ENCODE measurements at regions not wholly inside any gene's neighbourhood (a gene's known extent, or its start where the extent isn't known, plus 50 kb on each side); places are given as distances from the start of the nearest gene placed in this dataset.
A peak's percentile ranks its signal among the peaks of the same experiment; 100 is the strongest.
"Not testable (repeated sequence)": the region's sequence is repeated elsewhere in the genome, so short reads cannot be mapped to it uniquely, and the experiment has no call there.

- DNase-seq = no peak
These were observed 268.3 kb upstream of the OR4E1 start for GRCh38 chr14:21941885-21942284.

- peak; percentile 29 for DNase-seq
These were observed 267.6 kb upstream of the OR4E1 start for GRCh38 chr14:21940887-21941856.

GRCh38 chr14:21939836-21940235 is 266.2 kb upstream of the OR4E1 start:
- DNase-seq = no peak

DNA sequence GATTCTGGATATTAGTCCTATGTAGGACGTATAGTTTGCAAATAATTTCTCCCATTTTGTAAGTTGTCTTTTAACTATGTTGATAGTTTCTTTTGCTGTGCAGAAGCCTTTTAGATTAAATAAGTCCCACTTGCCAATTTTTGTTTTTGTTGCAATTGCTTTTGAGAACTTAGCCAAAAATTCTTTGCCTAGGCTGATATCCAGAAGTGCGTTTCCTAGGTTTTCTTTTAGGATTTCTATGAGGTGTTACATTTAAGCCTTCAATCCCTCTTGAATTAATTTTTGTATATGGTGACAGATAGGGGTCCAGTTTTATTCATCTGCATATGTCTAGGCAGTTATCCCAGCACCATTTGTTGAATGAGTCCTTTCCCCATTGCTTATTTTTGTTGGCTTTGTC is 264.4 kb upstream of the OR4E1 start:
- DNase-seq = no peak

GRCh38 chr14:21933681-21934080 is 260.1 kb upstream of the OR4E1 start:
- DNase-seq = no peak

DNA sequence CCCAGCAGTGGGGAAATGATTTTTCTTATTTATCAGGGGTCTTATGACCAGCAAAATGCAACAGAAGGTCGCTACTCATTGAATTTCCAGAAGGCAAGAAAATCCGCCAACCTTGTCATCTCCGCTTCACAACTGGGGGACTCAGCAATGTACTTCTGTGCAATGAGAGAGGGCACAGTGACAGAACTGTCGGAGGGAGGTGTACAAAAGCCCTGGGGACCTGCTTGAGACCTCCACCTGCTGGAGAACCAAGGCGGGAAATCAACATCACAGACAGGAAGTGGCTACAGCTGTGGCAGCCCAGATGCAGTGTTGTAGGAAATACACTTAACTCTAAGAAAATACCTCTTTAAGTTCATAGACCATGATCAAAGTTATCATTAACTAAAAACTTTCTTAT is 250.9 kb upstream of the OR4E1 start:
- DNase-seq = peak; percentile 78

DNA sequence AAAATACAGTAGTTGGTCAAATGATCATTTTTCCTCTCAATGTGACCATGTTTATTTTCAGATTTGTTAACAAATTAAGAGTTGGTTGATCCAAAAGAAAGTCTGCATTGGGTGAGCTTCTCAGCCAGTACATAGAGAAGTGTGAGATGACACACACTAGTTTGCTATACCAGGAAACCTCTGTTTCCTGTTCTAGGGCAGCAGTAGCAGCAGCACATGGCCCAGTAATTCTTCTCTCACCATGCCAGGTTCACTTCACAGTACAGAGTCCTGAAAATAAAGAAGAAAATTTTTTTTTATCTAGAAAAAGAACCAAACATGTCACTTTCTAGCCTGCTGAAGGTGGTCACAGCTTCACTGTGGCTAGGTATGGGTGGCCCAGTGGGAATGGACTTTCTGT is 250.2 kb upstream of the OR4E1 start:
- DNase-seq = peak; percentile 67

DNA sequence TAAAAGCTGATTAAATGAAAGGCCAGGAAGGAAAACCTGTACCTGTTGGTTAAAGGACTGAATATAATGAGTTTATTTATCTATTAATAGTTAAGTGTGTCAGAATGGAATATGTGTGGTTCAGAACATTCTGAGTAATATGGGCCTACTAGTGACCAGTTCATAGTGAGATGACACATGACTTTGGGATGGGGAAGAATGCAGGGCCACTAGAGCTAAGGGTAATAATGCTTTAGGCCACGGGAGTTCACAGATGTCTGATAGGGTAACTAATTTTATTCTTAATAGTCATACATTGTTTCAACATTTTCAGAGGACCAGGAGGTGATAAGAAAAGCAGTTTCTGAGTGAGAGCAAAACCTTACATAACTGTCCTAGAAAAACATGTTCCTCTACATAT is 247.8 kb upstream of the OR4E1 start:
- no peak for DNase-seq

DNA sequence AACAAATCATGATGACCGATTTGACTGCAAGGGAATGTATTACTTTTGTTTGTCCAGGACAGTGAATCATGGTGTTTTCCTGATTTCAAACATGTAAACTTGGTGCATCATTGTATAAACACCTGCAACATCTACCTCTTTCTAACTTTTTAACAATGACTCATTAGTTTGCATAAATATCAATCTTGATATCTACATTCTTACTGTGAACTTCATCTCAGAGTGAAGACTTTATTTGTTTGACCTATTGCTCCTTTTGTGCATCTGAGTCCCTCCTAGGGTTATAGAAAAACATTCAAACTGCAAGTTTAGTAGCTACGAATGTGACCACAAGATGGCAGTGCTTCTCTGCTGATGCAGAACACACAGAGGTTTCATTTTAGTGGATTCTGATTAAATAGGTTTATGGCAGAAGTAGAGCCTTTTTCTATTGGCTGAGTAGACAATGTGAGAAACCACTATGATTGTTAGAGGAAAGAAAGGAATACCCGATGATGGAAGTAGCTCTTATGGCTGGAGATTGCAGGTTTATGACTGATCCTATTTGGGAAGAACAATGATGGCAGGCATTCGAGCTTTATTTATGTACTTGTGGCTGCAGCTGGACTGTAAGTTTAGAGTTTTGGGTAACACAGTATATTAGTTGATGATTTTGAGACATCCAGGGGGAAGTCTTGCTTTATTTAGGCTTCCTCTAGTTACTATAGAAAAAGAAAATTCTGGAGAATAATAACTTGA is 244.2 kb upstream of the OR4E1 start:
- peak; percentile 45 for DNase-seq

DNA sequence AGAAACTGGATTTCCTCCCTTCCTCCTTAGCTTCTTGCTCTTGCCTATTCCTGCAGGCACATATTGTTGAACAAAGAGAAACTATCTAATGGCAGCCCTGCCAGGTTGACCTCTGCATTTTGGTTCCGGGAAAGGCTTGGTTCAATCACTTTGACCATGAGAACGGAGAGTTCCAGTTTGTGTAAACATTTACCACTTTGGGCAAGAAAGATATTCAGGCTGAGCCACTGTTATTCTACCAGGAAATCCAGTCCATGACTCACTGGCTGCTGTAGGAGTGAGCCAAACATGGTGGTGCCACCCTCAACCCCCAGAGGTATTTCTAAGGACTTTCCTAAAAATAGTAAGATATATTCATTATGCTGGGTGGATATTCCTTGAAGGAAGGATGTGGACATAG is 242.2 kb upstream of the OR4E1 start:
- DNase-seq = no peak

- DNase-seq = peak; percentile 78
These were observed 240.1 kb upstream of the OR4E1 start for GRCh38 chr14:21913759-21914158.

DNA sequence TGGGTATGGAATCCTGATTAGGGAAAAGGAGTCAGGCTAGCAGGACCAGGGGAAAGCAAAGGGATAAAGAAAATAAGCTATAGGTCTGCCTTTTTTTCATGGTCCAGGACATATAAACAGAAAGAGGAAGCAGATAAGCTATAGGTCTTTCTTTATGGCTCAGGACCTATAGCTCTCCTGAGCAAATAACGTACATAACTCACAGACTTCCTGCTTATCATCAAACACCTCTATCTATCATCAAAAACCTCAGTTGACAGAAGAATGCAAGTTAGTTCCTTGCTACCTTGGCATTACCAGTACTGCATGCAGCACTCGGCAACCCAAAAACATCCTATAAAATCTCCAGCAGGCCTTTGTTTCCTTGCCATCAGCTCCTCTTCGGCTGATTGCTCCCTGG is 238.7 kb upstream of the OR4E1 start:
- DNase-seq = no peak

DNA sequence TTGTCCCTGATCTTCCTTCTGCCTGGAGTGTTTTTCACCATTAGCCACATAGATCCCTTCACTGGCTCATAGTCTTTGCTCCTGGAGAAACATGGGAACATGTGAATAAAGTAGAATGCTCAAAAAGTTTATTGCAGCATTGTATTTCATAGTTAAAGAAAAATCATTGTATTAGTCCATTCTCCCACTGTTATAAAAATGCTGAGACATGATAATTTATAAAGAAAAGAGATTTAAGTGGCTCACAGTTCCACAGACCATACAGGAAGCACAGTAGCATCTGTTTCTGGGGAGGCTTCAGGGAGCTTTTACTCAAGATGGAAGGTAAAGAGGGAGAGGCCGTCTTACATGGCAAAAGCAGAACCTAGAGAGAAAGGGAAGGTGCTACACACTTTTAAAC is 238.3 kb upstream of the OR4E1 start:
- no peak for DNase-seq

DNA sequence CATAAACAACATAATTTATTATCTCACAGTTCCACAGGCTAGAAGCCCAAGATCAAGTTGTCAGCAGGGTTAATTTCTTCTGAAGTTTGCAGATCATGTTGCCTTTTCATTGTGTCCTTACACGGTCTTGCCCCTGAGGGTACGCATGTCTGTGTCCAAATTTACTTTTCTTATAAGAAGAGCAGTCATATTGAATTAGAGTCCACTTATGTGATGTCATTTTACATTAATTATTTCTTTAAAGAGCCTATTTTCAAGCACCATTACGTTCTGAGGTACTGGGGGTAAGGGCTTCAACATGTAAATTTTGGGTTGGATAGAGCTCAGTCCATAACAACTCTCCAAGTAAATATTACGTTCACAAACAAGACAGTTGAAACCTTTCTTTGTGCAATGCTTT is 236.6 kb upstream of the OR4E1 start:
- no peak for DNase-seq

- peak; percentile 44 for DNase-seq
These were observed 229.1 kb upstream of the OR4E1 start for GRCh38 chr14:21902561-21903181.

- not testable (repeated sequence) for DNase-seq
These were observed 221.2 kb upstream of the OR4E1 start for GRCh38 chr14:21894898-21895194.

DNA sequence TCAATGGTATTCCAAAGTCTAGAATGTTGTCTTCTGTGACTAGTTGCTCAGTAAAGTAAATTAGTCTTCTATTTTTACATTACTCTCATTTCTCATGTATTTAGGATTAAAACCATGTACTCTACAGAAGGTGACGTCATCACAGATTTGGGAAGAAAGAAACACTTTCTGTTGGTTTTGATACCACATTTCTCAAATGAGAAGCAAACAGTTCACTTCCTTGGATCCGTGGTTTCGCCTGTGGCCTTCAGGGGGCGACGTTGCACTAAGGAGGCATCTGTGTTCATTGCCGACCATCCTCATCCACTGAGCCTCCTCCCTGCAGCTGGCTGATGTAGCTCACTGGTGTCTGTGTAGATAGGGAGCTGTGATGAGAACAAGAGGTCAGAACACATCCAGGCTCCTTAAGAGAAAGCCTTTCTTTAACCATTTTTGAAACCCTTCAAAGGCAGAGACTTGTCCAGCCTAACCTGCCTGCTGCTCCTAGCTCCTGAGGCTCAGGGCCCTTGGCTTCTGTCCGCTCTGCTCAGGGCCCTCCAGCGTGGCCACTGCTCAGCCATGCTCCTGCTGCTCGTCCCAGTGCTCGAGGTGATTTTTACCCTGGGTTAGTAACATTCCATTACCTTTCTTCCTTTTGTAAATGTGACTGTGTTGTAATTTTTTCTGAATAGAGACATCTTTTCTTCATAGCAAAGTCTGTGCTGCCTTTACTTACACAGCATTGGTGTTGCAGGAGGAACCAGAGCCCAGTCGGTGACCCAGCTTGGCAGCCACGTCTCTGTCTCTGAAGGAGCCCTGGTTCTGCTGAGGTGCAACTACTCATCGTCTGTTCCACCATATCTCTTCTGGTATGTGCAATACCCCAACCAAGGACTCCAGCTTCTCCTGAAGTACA is 220.6 kb upstream of the OR4E1 start:
- DNase-seq = peak; percentile 51

- DNase-seq = no peak
These were observed 218.3 kb upstream of the OR4E1 start for GRCh38 chr14:21891921-21892320.

GRCh38 chr14:21884995-21885394 is 211.4 kb upstream of the OR4E1 start:
- no peak for DNase-seq

DNA sequence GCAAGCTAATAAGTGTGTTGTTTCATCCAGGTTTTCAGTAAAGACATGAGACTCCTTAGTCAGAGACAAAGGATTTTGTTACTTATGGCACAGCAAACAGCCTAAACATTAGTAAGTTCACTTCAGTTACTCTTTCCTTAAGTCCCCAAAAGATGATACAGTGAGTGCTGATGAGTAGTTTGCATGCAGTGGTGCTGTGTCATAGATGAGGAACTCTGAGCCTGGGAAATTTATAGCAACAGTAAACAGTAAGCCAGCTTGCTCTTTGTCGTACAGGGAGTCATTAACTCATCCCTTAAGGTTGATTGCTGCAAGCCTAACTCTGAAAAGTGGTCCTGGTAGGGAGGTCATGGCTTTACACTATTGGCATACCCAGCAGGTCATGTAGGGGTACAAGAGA is 208.6 kb upstream of the OR4E1 start:
- DNase-seq = no peak

- no peak for DNase-seq
These were observed 207.3 kb upstream of the OR4E1 start for GRCh38 chr14:21880918-21881317.

DNA sequence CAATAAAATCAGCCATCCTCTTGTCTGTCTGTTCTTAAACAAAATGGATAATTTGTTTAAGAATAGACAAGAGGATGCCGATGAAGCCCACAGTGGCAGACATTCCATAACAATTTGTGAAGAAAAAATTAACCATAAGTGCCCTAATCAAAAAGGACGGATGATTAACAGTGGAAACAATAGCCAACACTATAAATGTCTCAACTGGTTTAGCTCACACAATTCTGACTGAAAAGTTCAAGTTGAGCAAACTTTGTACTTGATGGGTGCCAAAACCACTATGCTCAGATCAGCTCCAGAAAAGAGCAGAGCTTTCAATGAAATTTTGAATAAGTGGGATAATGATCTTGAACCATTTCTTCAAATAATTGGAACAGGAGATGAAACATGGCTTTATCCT is 202.2 kb upstream of the OR4E1 start:
- DNase-seq = no peak

- no peak for DNase-seq
These were observed 201.3 kb upstream of the OR4E1 start for GRCh38 chr14:21874946-21875345.
